Endothelial cell (in vitro differentiated cells): ENCODE measurements at regions not wholly inside any gene's neighbourhood (a gene's known extent, or its start where the extent isn't known, plus 50 kb on each side); places are given as distances from the start of the nearest gene placed in this dataset.

Source experiments
- DNase-seq: peaks from one replicate; pipeline ENCODE4 v3.0.0; 2021; ENCODE audit warnings: low spot score
- H3K27ac Mint-ChIP-seq: one replicate; pipeline ENCODE4 v1.8.0; 2021; ENCODE audit warnings: mixed read lengths, inconsistent platforms; ENCODE audit not compliant: unreplicated experiment
- H3K27me3 Mint-ChIP-seq: one replicate; pipeline ENCODE4 v1.8.0; 2021; ENCODE audit warnings: mild to moderate bottlenecking, moderate library complexity, mixed read lengths, inconsistent platforms; ENCODE audit not compliant: unreplicated experiment
- H3K36me3 Mint-ChIP-seq: one replicate; pipeline ENCODE4 v1.8.0; 2021; ENCODE audit warnings: mild to moderate bottlenecking, low read depth, mixed read lengths, inconsistent platforms; ENCODE audit not compliant: unreplicated experiment
- H3K4me1 Mint-ChIP-seq: one replicate; pipeline ENCODE4 v1.8.0; 2021; ENCODE audit warnings: mild to moderate bottlenecking, mixed read lengths, inconsistent platforms; ENCODE audit not compliant: unreplicated experiment
- H3K4me3 Mint-ChIP-seq: one replicate; pipeline ENCODE4 v1.8.0; 2021; ENCODE audit warnings: mild to moderate bottlenecking, mixed read lengths, inconsistent platforms; ENCODE audit not compliant: unreplicated experiment
- H3K9me3 Mint-ChIP-seq: one replicate; pipeline ENCODE4 v1.8.0; 2021; ENCODE audit warnings: mixed read lengths, inconsistent platforms; ENCODE audit not compliant: unreplicated experiment
- CTCF ChIP-seq: fragments of 200-600 bp; sonication (generic); IDR thresholded peaks from one replicate; pipeline ENCODE4 v1.5.0; 2021; ENCODE audit warnings: antibody characterized with exemption; ENCODE audit not compliant: unreplicated experiment

GRCh38 chr1:17887661-17888371 lies 132.7 kb downstream of the ACTL8 start:
- H3K36me3 Mint-ChIP-seq, result no peaks in the 10 kb centered on the region
- DNase-seq, result no peak
- H3K27me3 Mint-ChIP-seq, result peaks cover 5% of the 10 kb centered on the region

GRCh38 chr1:17890056-17890814 lies 135.1 kb downstream of the ACTL8 start:
- H3K27ac Mint-ChIP-seq, result no peak overlapping the region
- no peaks in the 10 kb centered on the region for H3K4me1 Mint-ChIP-seq
- no peak for TF ChIP-seq CTCF
- H3K4me3 Mint-ChIP-seq, result no peak overlapping the region
- no peak for DNase-seq
- peaks cover 6% of the 10 kb centered on the region for H3K27me3 Mint-ChIP-seq
- no peaks in the 10 kb centered on the region for H3K36me3 Mint-ChIP-seq
- no peaks in the 10 kb centered on the region for H3K9me3 Mint-ChIP-seq

More at GRCh38 chr1:17887661-17888371, 132.7 kb downstream of the ACTL8 start:
- Mint-ChIP-seq H3K27ac (no peak overlapping the region), H3K9me3 (no peaks in the 10 kb centered on the region), H3K4me3 (no peak overlapping the region), H3K4me1 (no peaks in the 10 kb centered on the region)
- TF ChIP-seq CTCF, result no peak

- H3K4me3 Mint-ChIP-seq, result no peak overlapping the region
- H3K9me3 Mint-ChIP-seq, result no peaks in the 10 kb centered on the region
- no peaks in the 10 kb centered on the region for H3K4me1 Mint-ChIP-seq
- DNase-seq, result no peak
- no peak overlapping the region for H3K27ac Mint-ChIP-seq
- no peaks in the 10 kb centered on the region for H3K36me3 Mint-ChIP-seq
- TF ChIP-seq CTCF, result no peak
- peaks cover 7% of the 10 kb centered on the region for H3K27me3 Mint-ChIP-seq
These were observed 135.7 kb downstream of the ACTL8 start for GRCh38 chr1:17890815-17891191.

GRCh38 chr1:17891205-17892110 lies 136.3 kb downstream of the ACTL8 start:
- Mint-ChIP-seq H3K4me3 (no peak overlapping the region), H3K36me3 (no peaks in the 10 kb centered on the region), H3K27me3 (peaks cover 7% of the 10 kb centered on the region), H3K4me1 (no peaks in the 10 kb centered on the region), H3K9me3 (no peaks in the 10 kb centered on the region), H3K27ac (no peak overlapping the region)
- TF ChIP-seq CTCF, result no peak
- no peak for DNase-seq
